Mesenchymal stem cell (in vitro differentiated cells and primary cell): ENCODE measurements at regions not wholly inside any gene's neighbourhood (a gene's known extent, or its start where the extent isn't known, plus 50 kb on each side); places are given as distances from the start of the nearest gene placed in this dataset.

Source experiments
- DNase-seq: peaks from one replicate; pipeline ENCODE4 v3.0.0-alpha.2; 2013
- H2AFZ ChIP-seq: one replicate; pipeline ENCODE4 v1.6.1; 2013; ENCODE audit warnings: low read depth, mild to moderate bottlenecking, control low read depth, inconsistent platforms, low read length, moderate library complexity
- H2AK5ac ChIP-seq: 2 replicates; pipeline ENCODE4 v1.6.1; 2013; ENCODE audit warnings: low read length, moderate library complexity, mild to moderate bottlenecking, inconsistent platforms; ENCODE audit not compliant: severe bottlenecking
- H2BK120ac ChIP-seq: one replicate; pipeline ENCODE4 v1.6.1; 2013; ENCODE audit warnings: low read depth, mild to moderate bottlenecking, inconsistent platforms, low read length, moderate library complexity
- H2BK12ac ChIP-seq, 2 experiments: one replicate each; pipeline ENCODE4 v1.6.1; 2013; ENCODE audit warnings: inconsistent platforms in 2 of 2, low read length in 2 of 2, mild to moderate bottlenecking in 2 of 2, moderate library complexity in 2 of 2, control low read depth in 1 of 2
- H2BK15ac ChIP-seq: one replicate; pipeline ENCODE4 v1.6.1; 2013; ENCODE audit warnings: mild to moderate bottlenecking, low read depth, inconsistent platforms; ENCODE audit not compliant: poor library complexity, severe bottlenecking
- H2BK5ac ChIP-seq: 2 replicates; pipeline ENCODE4 v1.6.1; 2013; ENCODE audit warnings: low read depth, mild to moderate bottlenecking, low read length, control low read depth, inconsistent platforms; ENCODE audit not compliant: poor library complexity, severe bottlenecking
- H3K14ac ChIP-seq, 2 experiments: one replicate each; pipeline ENCODE4 v1.6.1; 2013; ENCODE audit warnings: inconsistent platforms in 2 of 2, low read length in 2 of 2, control low read depth in 1 of 2, mild to moderate bottlenecking in 1 of 2, moderate library complexity in 1 of 2
- H3K18ac ChIP-seq, 2 experiments: one replicate each; pipeline ENCODE4 v1.6.1; 2013; ENCODE audit warnings: inconsistent platforms in 2 of 2, low read length in 2 of 2, control low read depth in 1 of 2, low read depth in 1 of 2, mild to moderate bottlenecking in 1 of 2
- H3K23ac ChIP-seq, 2 experiments: one replicate each; pipeline ENCODE4 v1.6.1; 2013; ENCODE audit warnings: inconsistent platforms in 2 of 2, low read length in 2 of 2, mild to moderate bottlenecking in 2 of 2, moderate library complexity in 2 of 2, control low read depth in 1 of 2
- H3K27ac ChIP-seq: 2 replicates; pipeline ENCODE4 v1.5.1; 2013; ENCODE audit warnings: mild to moderate bottlenecking, moderate library complexity, low read length, control low read depth, inconsistent platforms; ENCODE audit not compliant: poor library complexity, severe bottlenecking
- H3K27me3 ChIP-seq, 2 experiments: 2 replicates each; pipeline versions ENCODE4 v1.6.1 to v1.7.0; 2013; ENCODE audit warnings: low read length in 2 of 2, mild to moderate bottlenecking in 2 of 2, moderate library complexity in 2 of 2, control low read depth in 1 of 2, inconsistent platforms in 1 of 2; ENCODE audit not compliant: control insufficient read depth in 1 of 2, insufficient read depth in 1 of 2
- H3K36me3 ChIP-seq, 2 experiments: 2 replicates each; pipeline versions ENCODE4 v1.6.1 to v1.7.0; 2013; ENCODE audit warnings: low read length in 2 of 2, control low read depth in 1 of 2, inconsistent platforms in 1 of 2, low read depth in 1 of 2, mild to moderate bottlenecking in 1 of 2; ENCODE audit not compliant: insufficient read depth in 2 of 2, control insufficient read depth in 1 of 2
- H3K4ac ChIP-seq, 2 experiments: one replicate each; pipeline ENCODE4 v1.6.1; 2013; ENCODE audit warnings: inconsistent platforms in 2 of 2, low read length in 2 of 2, mild to moderate bottlenecking in 2 of 2, moderate library complexity in 2 of 2, control low read depth in 1 of 2, low read depth in 1 of 2
- H3K4me1 ChIP-seq: 2 replicates; pipeline ENCODE4 v1.6.1; 2013; ENCODE audit warnings: low read depth, low read length, control low read depth; ENCODE audit not compliant: control insufficient read depth, insufficient read depth
- H3K4me2 ChIP-seq: 2 replicates; pipeline ENCODE4 v1.6.1; 2013; ENCODE audit warnings: low read length, mild to moderate bottlenecking, inconsistent platforms; ENCODE audit not compliant: poor library complexity, severe bottlenecking
- H3K4me3 ChIP-seq, 2 experiments: 2 replicates each; pipeline versions ENCODE4 v1.5.1 to v1.7.0; 2013; ENCODE audit warnings: low read length in 2 of 2, mild to moderate bottlenecking in 2 of 2, control low read depth in 1 of 2, low read depth in 1 of 2; ENCODE audit not compliant: insufficient read depth in 1 of 2
- H3K79me1 ChIP-seq: replicated peaks from 2 replicates; pipeline ENCODE4 v1.6.1; 2013; ENCODE audit warnings: mild to moderate bottlenecking, control low read depth, low read length, inconsistent platforms; ENCODE audit not compliant: poor library complexity, severe bottlenecking
- H3K9ac ChIP-seq: 2 replicates; pipeline ENCODE4 v1.7.0; 2013; ENCODE audit warnings: mild to moderate bottlenecking, low read length, moderate library complexity
- H3K9me3 ChIP-seq: 2 replicates; pipeline ENCODE4 v1.7.0; 2013; ENCODE audit warnings: mild to moderate bottlenecking, low read length; ENCODE audit not compliant: control insufficient read depth
- H4K8ac ChIP-seq: one replicate; pipeline ENCODE4 v1.6.1; 2013; ENCODE audit warnings: inconsistent platforms, mild to moderate bottlenecking, low read length, moderate library complexity
- H4K91ac ChIP-seq: one replicate; pipeline ENCODE4 v1.6.1; 2013; ENCODE audit warnings: mild to moderate bottlenecking, low read length, inconsistent platforms
- WGBS: methylation state at CpG from one replicate; pipeline ENCODE4 v1.1.7; 2013; ENCODE audit warnings: mixed read lengths; 5-methylcytosine and 5-hydroxymethylcytosine counted together

- Histone ChIP-seq H3K4ac (no peak overlapping the region), H3K4me3 (no peak overlapping the region), H2BK120ac (no peak overlapping the region), H3K27me3 (no peaks in the 10 kb centered on the region), H3K9ac (no peak overlapping the region), H3K23ac (no peak overlapping the region), H3K4me1 (peaks cover 2% of the 10 kb centered on the region), H3K18ac (no peak overlapping the region), H2AFZ (no peak overlapping the region), H2BK15ac (no peak overlapping the region), H3K14ac (no peak overlapping the region), H3K9me3 (no peaks in the 10 kb centered on the region), H2BK5ac (no peak overlapping the region), H3K79me1 (no peaks in the 10 kb centered on the region), H3K4me2 (no peak overlapping the region), H4K91ac (no peak overlapping the region), H4K8ac (no peak overlapping the region), H3K27ac (no peak overlapping the region), H2BK12ac (no peak overlapping the region), H3K36me3 (no peaks in the 10 kb centered on the region), H2AK5ac (no peak overlapping the region)
- no peak for DNase-seq
- WGBS, result 100% methylated on average over 1 of the region's 2 CpGs
Measured at GRCh38 chr3:59310736-59311135, 260.9 kb upstream of the CFAP20DC start.

DNA sequence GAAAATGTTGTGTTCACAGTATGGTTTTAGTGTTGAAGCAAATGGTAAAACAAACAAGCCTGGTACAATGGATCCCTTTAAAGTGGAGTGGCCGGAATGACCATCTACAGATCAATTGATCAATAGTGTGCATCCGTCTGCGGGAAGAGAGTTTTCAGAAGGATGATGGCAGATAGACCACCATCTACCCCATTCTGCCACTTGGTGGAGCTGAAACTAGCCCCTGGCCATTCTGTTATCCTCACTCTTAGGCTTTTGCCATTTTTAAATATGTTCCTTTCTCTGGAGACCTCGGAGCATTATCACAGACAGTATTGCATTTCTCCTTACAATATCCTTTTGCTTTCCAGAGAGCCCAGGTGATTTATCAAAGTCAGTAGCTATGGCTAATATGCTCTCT lies 258.9 kb upstream of the CFAP20DC start:
- 94% methylated on average over 4 of the region's 4 CpGs for WGBS
- no peak overlapping the region for H2BK12ac ChIP-seq
- H3K27me3 ChIP-seq, result no peaks in the 10 kb centered on the region
- H4K91ac ChIP-seq, result no peak overlapping the region
- H3K14ac ChIP-seq, result no peak overlapping the region
- H3K4me1 ChIP-seq, result no peaks in the 10 kb centered on the region
- H2BK120ac ChIP-seq, result no peak overlapping the region
- H2BK5ac ChIP-seq, result no peak overlapping the region
- no peak overlapping the region for H2BK15ac ChIP-seq
- H3K23ac ChIP-seq, result no peak overlapping the region
- no peaks in the 10 kb centered on the region for H3K36me3 ChIP-seq
- no peak overlapping the region for H3K4ac ChIP-seq
- no peak overlapping the region for H4K8ac ChIP-seq
- no peaks in the 10 kb centered on the region for H3K79me1 ChIP-seq
- DNase-seq, result no peak
- H2AFZ ChIP-seq, result no peak overlapping the region
- H3K18ac ChIP-seq, result no peak overlapping the region
- no peaks in the 10 kb centered on the region for H3K9me3 ChIP-seq
- H3K9ac ChIP-seq, result no peak overlapping the region
- no peak overlapping the region for H2AK5ac ChIP-seq
- H3K4me3 ChIP-seq, result no peak overlapping the region
- no peak overlapping the region for H3K4me2 ChIP-seq
- H3K27ac ChIP-seq, result no peak overlapping the region

DNA sequence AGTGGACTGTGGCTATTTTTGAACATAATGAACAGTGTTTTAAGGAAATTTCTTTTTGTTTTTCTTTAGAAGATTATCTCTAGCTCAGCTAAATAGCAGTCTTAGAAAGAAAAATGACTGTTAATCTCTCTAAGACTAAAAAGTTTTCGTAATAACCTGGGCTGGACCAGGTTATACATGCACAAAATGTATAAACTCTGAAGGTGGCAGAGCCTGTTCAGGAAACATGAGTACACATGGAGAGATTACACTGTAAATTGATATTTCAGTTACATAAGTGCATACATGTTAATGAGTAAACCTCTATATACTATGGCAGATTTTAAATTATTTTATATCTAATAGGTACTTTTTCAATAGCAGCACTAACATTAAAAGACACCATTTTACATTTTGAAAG lies 258.2 kb upstream of the CFAP20DC start:
- no peaks in the 10 kb centered on the region for H3K27me3 ChIP-seq
- H3K9me3 ChIP-seq, result no peaks in the 10 kb centered on the region
- no peak overlapping the region for H3K4me2 ChIP-seq
- no peak overlapping the region for H3K18ac ChIP-seq
- no peak overlapping the region for H3K27ac ChIP-seq
- H3K4me3 ChIP-seq, result no peak overlapping the region
- no peaks in the 10 kb centered on the region for H3K36me3 ChIP-seq
- no peak for DNase-seq
- H3K79me1 ChIP-seq, result no peaks in the 10 kb centered on the region
- H2BK5ac ChIP-seq, result no peak overlapping the region
- no peaks in the 10 kb centered on the region for H3K4me1 ChIP-seq
- H3K9ac ChIP-seq, result no peak overlapping the region
- no peak overlapping the region for H3K4ac ChIP-seq
- no peak overlapping the region for H3K23ac ChIP-seq
- H2BK120ac ChIP-seq, result no peak overlapping the region
- H2AFZ ChIP-seq, result no peak overlapping the region
- H2AK5ac ChIP-seq, result no peak overlapping the region
- 100% methylated on average over 1 of the region's 1 CpG for WGBS
- H4K8ac ChIP-seq, result no peak overlapping the region
- H2BK12ac ChIP-seq, result no peak overlapping the region
- no peak overlapping the region for H3K14ac ChIP-seq
- H2BK15ac ChIP-seq, result no peak overlapping the region
- H4K91ac ChIP-seq, result no peak overlapping the region

DNA sequence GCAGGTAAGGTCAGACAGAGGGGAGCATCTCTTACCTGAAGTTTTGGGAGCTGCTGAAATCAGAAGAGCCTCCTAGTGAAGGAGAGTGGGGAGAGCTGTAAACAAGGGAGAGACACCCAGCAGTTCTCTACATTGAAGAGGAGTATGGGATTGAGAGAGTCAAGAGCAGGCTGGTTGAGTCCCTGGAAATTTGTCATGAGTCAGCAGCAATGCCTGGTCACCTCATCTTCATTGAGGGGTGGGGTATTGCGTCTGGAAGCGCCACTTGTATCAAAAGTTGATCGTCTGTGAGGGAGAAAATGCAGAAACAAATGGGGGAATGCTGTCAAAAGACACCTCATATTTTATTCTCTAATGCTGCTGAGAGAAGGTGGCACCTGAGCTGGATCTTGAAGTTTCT lies 256.6 kb upstream of the CFAP20DC start:
- WGBS, result 77% methylated on average over 3 of the region's 3 CpGs

More for the DNA sequence above, 256.6 kb upstream of the CFAP20DC start:
- Histone ChIP-seq H3K18ac (no peak overlapping the region), H3K9ac (no peak overlapping the region), H3K4me2 (no peak overlapping the region), H2AK5ac (no peak overlapping the region), H3K79me1 (no peaks in the 10 kb centered on the region), H4K8ac (no peak overlapping the region), H4K91ac (no peak overlapping the region), H2BK12ac (no peak overlapping the region), H2AFZ (no peak overlapping the region), H3K4me3 (no peak overlapping the region), H3K14ac (no peak overlapping the region), H3K27me3 (no peaks in the 10 kb centered on the region), H2BK5ac (no peak overlapping the region), H3K27ac (no peak overlapping the region), H3K4ac (no peak overlapping the region), H2BK120ac (no peak overlapping the region), H2BK15ac (no peak overlapping the region), H3K9me3 (no peaks in the 10 kb centered on the region), H3K23ac (no peak overlapping the region), H3K36me3 (no peaks in the 10 kb centered on the region), H3K4me1 (no peaks in the 10 kb centered on the region)
- DNase-seq, result no peak
